ENCODE measurements at regions not wholly inside any gene's neighbourhood (a gene's known extent, or its start where the extent isn't known, plus 50 kb on each side); places are given as distances from the start of the nearest gene placed in this dataset.

DNA sequence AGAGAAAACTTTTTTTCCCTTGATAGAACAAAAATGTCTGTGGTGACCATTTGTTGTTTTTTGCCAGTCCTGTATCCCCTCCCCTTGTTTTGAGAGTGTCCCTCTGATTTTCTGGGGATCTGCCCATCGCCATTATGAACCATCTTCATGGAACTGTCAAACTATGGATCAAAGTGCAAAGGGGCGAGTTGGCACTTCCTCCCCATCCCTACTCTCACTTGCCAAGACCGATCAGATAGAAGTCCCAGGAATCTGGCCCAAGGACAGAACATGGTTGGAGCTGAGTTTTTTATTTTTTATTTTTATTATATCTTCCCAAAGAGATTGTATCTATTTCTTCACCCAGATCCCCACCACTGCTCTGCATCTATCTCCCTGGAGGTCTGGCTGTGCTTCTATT is 221.4 kb downstream of the IKZF2 start:
- 73 to 76% methylated on average over 3 of the region's 3 CpGs for WGBS, 2 donors
- intact Hi-C loops (cut with DNase I; ENCODE audit: low total_unique reads) = no loop called here

DNA sequence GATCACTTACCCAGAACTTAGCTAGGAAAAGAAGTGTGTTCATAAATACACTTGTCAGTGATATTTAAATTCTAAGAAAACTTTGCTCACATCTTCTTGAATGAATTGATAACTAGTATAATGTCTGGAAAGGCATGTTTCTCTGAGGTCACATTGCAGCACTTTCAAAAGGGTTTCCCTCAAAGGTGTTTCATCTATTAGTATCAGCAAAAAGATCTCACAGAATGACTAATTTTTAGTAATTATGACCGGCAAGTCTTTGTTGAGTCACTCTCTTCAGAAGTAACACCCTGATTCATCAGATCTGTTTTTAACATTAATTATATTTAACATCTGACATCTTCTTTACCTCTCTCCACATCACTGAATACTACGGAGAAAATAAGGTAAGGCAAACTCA is 222.3 kb downstream of the IKZF2 start:
- DNase-seq (ENCODE audit: low spot score in 2 of 2) = no peak
- no peak overlapping the region for H3K4me3 ChIP-seq (ENCODE audit: low read depth, poor library complexity, severe bottlenecking)
- TF ChIP-seq POLR2A (IDR thresholded peaks at IDR 0.05) = no peak
- TF ChIP-seq, protein P1, sequence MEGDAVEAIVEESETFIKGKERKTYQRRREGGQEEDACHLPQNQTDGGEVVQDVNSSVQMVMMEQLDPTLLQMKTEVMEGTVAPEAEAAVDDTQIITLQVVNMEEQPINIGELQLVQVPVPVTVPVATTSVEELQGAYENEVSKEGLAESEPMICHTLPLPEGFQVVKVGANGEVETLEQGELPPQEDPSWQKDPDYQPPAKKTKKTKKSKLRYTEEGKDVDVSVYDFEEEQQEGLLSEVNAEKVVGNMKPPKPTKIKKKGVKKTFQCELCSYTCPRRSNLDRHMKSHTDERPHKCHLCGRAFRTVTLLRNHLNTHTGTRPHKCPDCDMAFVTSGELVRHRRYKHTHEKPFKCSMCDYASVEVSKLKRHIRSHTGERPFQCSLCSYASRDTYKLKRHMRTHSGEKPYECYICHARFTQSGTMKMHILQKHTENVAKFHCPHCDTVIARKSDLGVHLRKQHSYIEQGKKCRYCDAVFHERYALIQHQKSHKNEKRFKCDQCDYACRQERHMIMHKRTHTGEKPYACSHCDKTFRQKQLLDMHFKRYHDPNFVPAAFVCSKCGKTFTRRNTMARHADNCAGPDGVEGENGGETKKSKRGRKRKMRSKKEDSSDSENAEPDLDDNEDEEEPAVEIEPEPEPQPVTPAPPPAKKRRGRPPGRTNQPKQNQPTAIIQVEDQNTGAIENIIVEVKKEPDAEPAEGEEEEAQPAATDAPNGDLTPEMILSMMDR (IDR thresholded peaks at IDR 0.05) = no peak
- intact Hi-C loops (cut with DNase I; ENCODE audit: low total_unique reads) = no loop called here
- WGBS, 2 donors = 39 to 49% methylated on average over 2 of the region's 2 CpGs

More for the DNA sequence above, 221.4 kb downstream of the IKZF2 start:
- TF ChIP-seq, protein P1 (IDR thresholded peaks at IDR 0.05) = no peak
- no peak for TF ChIP-seq POLR2A (IDR thresholded peaks at IDR 0.05)
- H3K4me3 ChIP-seq (ENCODE audit: low read depth, poor library complexity, severe bottlenecking) = no peak overlapping the region
- no peak for DNase-seq (ENCODE audit: low spot score in 2 of 2)

DNA sequence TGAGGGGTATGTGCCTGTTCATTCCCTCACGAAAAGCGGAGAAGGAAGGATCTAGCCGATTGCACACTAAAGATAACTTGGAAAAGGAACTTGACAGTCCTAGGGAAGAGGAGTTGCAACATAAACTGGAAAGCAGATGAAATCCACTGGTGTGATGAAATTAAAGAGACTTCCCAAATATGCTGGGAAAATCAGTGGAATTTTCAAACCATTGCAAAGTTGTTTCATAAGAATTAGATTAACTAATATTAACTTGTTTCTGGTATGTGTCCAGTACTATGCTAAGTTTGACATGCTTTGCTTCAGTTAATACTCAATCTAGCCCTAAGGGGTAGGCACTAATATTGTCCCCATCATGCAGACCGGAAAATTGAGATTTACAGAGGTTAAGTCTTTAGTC is 222.7 kb downstream of the IKZF2 start:
- H3K4me3 ChIP-seq (ENCODE audit: low read depth, poor library complexity, severe bottlenecking) = no peak overlapping the region
- 48 to 80% methylated on average over 4 of the region's 4 CpGs for WGBS, 2 donors
- TF ChIP-seq, protein P1 (IDR thresholded peaks at IDR 0.05) = no peak
- no peak for TF ChIP-seq POLR2A (IDR thresholded peaks at IDR 0.05)
- no peak for DNase-seq (ENCODE audit: low spot score in 2 of 2)
- intact Hi-C loops (cut with DNase I; ENCODE audit: low total_unique reads) = no loop called here

DNA sequence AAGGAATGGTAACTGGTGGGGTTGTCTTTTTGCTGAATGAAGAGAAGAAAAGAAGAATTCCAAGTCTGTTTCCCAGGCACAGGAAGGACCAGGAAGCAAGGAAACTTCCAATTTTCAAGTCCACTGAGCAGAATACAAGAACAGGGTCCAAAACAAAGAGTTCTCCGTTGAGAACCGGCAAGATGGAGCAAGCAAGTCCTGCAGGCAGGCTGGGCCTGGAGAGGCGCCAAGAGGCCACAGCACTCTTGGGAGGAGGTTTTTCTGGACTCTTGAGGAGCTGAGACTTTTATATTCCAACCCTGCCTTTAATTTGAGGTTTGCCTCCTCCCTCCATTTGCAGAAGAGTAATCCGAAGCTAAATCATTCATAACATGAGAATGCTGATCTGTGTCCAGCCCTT is 224.5 kb downstream of the IKZF2 start:
- no peak for DNase-seq (ENCODE audit: low spot score in 2 of 2)
- intact Hi-C loops (cut with DNase I; ENCODE audit: low total_unique reads) = no loop called here
- no peak overlapping the region for H3K4me3 ChIP-seq (ENCODE audit: low read depth, poor library complexity, severe bottlenecking)
- TF ChIP-seq POLR2A (IDR thresholded peaks at IDR 0.05) = no peak
- TF ChIP-seq, protein P1 (IDR thresholded peaks at IDR 0.05) = no peak
- whole genome bisulfite sequencing, 2 donors = 38 to 43% methylated on average over 4 of the region's 4 CpGs

DNA sequence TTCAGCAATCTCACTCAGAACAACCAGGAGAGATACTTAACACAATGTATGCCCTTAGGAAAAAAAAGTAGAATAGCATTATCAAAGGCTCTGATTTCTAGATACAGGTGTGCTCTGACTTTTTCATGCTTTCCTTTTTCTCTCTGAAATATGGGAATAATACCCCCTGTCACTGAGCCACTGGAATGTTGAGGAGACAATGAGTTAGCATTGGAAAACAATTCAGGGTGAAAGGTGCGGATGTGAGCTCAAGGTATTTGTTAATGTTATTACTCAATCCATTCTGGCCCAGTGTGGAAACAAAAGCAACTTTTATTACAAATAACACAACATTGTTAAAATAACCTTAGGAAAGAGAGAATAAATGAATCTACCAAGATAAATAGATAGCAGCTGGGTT is 228.0 kb downstream of the IKZF2 start:
- intact Hi-C loops (cut with DNase I; ENCODE audit: low total_unique reads) = no loop called here
- WGBS, 2 donors = 87 to 100% methylated on average over 1 of the region's 1 CpG
- TF ChIP-seq, protein P1 (IDR thresholded peaks at IDR 0.05) = no peak
- TF ChIP-seq POLR2A (IDR thresholded peaks at IDR 0.05) = no peak
- no peak for DNase-seq (ENCODE audit: low spot score in 2 of 2)
- no peak overlapping the region for H3K4me3 ChIP-seq (ENCODE audit: low read depth, poor library complexity, severe bottlenecking)

DNA sequence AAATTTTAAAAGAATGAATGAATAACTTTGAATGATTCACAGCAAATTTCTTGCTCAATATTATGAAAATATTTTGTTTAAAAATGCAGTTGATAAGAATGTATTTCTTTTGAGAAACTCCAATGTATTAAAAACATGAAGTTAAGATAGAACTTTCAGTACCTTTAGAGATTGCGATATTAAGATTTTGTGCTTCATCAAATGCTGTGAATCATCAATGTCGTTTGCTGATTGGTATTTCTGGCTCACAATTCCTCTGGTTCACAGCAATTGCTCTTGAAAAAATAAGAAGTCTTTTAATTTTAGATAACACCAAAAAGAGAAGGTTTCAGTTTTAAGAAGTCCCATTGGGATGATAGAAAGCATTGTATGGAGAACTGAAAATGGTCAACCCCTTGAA is 228.7 kb downstream of the IKZF2 start:
- no peak overlapping the region for H3K4me3 ChIP-seq (ENCODE audit: low read depth, poor library complexity, severe bottlenecking)
- no peak for TF ChIP-seq POLR2A (IDR thresholded peaks at IDR 0.05)
- TF ChIP-seq, protein P1 (IDR thresholded peaks at IDR 0.05) = no peak
- intact Hi-C loops (cut with DNase I; ENCODE audit: low total_unique reads) = no loop called here
- no peak for DNase-seq (ENCODE audit: low spot score in 2 of 2)
- 80 to 89% methylated on average over 2 of the region's 2 CpGs for WGBS, 2 donors

All from lower leg skin (tissue), 4 donors.